CD4-positive, alpha-beta T cell treated with Interleukin-4 for 1 hour (primary cell): ENCODE measurements at regions not wholly inside any gene's neighbourhood (a gene's known extent, or its start where the extent isn't known, plus 50 kb on each side); places are given as distances from the start of the nearest gene placed in this dataset.
"Not testable (repeated sequence)": the region's sequence is repeated elsewhere in the genome, so short reads cannot be mapped to it uniquely, and the experiment has no call there.

Source experiments
- DNase-seq, 2 donors: peaks; one replicate each; pipeline ENCODE4 v3.0.0-alpha.2; 2020 to 2022

GRCh38 chr12:105483691-105484090 is 153.2 kb downstream of the C12orf75 start:
- no peak for DNase-seq

DNA sequence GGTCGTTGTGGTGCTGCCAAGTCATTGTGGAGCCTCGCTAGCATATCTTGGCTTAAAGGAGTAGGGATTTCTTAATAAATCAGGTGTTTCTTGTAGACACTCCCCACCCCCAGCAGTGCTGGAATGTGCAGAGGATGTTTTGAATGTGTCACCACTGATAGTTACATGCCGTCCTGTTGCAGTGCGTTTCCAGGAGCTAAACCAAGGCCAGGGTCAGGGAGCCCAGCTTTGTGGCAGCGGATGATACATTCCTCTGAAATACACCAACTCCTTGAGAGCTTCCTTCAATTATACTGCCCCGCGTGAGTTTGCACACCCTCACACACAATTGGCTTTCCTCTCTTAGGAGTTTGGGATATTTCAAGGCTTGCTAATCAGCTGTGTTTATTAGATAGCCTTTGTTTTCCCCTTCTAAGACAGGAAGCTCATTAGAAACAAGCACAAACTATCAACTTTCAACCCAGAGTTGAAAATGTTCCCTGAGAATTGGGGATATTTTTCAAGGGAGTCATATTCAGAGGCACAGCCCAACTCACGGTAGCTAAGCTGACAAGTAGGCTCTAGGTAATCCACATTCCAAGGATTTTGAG is 154.9 kb downstream of the C12orf75 start:
- DNase-seq = no peak

GRCh38 chr12:105485921-105486320 is 155.4 kb downstream of the C12orf75 start:
- no peak for DNase-seq

GRCh38 chr12:105487963-105488362 is 157.5 kb downstream of the C12orf75 start:
- DNase-seq = no peak

- no peak for DNase-seq
Observed at GRCh38 chr12:105492591-105493545, 162.4 kb downstream of the C12orf75 start.

DNA sequence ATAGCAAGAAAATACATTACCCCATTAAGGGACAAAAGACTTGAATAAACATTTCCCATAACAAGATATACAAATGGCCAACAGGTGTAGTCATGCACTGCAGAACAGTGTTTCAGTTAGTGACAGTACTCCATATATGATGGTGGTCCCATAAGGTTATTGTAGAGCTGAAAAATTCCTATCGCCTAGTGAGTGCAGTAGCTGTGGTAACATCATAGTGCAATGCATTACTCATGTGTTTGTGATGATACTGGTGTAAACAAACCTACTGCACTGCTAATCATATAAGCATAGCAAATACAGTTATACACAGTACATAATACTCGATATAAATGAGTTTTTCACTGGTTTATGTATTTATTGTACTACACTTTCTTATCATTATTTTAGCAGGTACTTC is 168.7 kb downstream of the C12orf75 start:
- DNase-seq = no peak

GRCh38 chr12:105500676-105501075 is 170.2 kb downstream of the C12orf75 start:
- not testable (repeated sequence) for DNase-seq

GRCh38 chr12:105502426-105502930 is 172.0 kb downstream of the C12orf75 start:
- no peak for DNase-seq

DNA sequence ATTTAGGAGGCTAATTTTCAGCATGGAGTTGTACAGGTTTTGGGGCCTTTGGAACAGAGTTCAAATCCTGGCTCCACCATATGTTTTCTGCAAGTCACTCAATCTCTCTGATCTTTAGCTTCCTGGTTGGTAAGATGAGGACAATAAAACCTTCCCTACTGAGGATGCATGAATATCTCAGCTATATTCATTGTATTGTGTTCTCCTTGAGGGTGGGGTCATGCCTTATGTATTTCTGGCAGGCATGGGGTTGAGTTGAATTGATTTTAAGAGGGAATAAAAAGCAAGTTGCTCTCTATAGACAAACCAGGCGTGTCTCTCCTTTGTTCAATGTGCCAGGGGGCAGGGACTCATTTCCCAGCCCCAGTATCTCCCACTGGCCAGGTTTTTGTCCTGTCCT is 173.1 kb downstream of the C12orf75 start:
- DNase-seq = no peak

- no peak for DNase-seq
Observed at GRCh38 chr12:105504286-105504685, 173.8 kb downstream of the C12orf75 start.

DNA sequence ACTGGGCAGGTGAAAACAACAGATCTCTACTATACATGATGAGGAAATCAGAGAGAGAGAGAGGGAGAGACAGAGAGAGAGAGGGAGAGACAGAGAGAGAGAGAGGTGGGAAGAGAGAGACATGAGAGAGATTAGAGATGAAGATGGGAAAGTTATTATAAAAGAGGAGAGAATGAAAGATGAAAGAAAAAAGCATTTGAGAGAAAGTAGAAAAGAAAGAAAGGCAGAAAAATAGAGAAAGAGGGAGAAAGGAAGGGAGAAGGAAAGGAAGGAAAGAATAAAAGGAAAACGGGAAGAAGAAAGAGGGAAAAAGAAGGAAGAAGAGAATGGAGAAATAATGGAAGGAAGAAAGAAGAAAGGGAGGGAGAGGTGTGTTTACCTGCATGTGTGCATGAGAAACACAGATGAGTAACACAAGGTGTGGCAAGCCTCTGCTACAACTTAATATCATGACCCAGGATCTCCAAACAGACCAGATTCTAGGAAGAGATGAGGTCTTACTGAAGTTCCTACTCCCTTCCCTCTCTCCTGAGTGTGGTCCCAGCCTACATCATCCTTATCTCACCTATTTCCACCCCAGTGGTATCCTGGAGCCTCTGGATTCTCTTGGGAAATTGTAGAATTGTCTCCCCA is 176.3 kb downstream of the C12orf75 start:
- DNase-seq = no peak

DNA sequence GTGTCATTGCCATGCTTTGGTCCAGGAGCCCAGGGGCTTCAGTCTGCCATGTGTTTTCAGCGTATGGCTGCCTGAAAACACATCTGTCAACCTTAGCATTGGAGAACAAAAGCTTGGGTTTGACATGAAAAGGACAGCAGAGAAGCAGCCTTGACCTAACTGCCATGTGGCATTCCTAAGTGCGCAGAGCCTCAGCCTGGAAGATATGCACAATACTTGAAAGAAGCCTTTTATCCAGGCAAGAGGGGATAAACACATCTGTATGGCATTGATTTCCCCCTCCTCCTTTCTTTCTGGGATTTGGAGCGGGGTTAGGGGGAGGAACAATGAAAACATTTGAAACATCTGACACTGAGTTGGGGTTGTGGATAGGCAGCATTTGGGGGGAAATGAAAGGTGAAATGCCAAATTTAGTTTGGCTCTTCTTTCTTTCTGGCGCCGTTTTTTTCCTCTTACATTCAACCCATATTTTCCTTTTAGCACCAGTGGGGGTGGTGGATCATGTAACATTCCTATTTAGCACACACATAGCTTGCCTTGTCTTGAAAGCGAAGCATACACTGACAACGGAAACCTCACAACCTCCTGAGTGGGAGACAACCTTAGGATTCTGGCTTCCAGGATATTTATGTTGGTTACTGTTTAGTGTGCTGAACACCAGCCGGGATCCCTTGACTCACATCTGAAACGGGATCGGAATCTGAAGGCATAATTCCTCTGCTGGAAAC is 177.0 kb downstream of the C12orf75 start:
- no peak for DNase-seq

DNA sequence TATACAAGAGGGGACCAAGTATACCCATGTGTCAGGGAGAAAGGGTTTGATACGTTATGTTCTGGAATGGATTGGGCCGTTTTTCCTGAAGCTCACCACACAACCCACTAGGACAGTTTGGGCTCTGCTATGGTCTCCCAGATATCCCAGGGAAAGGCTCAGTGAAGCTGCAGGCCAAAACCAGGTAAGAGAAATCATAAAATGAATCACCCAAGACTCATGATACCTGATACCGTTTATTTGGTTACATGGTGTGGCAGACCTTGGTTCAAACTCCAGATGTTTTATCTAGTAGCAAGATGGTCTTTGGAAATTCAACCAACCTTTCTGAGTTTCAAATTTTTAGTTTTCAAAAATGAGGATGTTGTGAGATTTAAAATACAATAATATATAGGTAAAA is 177.6 kb downstream of the C12orf75 start:
- no peak for DNase-seq

- DNase-seq = no peak
Observed at GRCh38 chr12:105510526-105510925, 180.0 kb downstream of the C12orf75 start.

GRCh38 chr12:105512861-105513260 is 182.4 kb downstream of the C12orf75 start:
- DNase-seq = not testable (repeated sequence)

- no peak for DNase-seq
Observed at GRCh38 chr12:105522166-105522825, 191.8 kb downstream of the C12orf75 start.

- no peak for DNase-seq
Observed at GRCh38 chr12:105523164-105524057, 192.9 kb downstream of the C12orf75 start.

DNA sequence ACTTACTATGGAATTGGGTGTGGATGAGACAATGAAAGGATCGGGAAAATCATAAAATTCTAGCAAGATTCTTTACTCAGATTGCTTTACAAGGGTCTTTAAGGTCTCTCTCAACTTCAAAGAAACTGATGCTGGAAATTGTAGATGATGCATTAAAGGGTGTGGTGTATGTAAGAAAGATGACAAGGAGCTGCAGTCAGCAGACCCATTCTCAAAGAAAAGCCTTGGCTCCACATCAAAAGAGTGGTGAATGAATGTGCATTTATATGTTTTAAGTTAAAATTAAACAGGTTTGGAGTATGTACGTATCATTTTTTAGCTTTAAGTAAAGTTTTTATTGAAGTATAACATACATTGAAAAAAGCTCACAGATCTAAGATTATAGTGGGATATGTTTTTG is 194.5 kb downstream of the C12orf75 start:
- DNase-seq = no peak

DNA sequence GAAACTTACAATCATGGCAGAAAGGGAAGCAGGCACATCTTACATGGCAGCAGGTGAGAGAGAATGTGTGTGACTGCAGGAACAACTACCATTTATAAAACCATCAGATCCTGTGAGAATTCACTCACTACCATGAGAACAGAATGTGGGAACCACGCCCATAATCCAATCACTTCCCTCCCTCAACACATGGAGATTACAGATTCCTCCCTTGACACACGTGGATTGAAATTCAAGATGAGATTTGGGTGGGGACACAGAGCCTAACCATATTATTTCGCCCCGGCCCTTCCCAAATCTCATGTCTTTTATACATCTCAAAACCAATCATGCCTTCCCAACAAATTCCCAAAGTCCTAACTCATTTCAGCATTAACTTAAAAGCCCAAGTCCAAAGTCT is 203.6 kb downstream of the C12orf75 start:
- no peak for DNase-seq

GRCh38 chr12:105535033-105535432 is 204.5 kb downstream of the C12orf75 start:
- not testable (repeated sequence) for DNase-seq

DNA sequence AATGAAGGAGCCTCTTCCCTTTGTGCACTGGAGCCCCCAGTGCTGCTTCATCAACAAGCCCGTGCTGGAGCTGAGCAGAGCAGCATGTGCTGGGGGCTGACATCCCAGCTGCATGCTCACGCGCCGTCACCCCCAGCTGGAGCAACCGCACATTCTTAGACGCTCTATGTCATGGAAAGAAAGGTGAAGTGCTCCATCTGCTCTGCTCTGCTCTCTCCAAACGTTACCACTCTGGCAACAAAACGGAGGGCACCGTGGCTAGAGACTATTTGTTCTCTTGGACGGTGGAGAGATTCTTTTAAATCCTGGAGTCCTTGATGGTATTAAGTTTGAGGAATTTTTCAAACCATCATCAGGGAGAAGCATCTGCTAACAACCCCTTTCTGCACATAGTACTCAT is 208.4 kb downstream of the C12orf75 start:
- no peak for DNase-seq
